Heart right ventricle (tissue), 16 donors: ENCODE measurements at regions not wholly inside any gene's neighbourhood (a gene's known extent, or its start where the extent isn't known, plus 50 kb on each side); places are given as distances from the start of the nearest gene placed in this dataset.

Experiments
- ATAC-seq, 8 donors: fragments of 200-7000 bp; cut with Tn5 transposase; one replicate each; pipeline ENCODE4 v1.9.1; 2020; ENCODE audit warnings: mild to moderate bottlenecking in 8 of 8, moderate library complexity in 8 of 8, moderate number of reproducible peaks in 1 of 8
- DNase-seq, 2 donors: peaks; one replicate each; pipeline ENCODE4 v3.0.0-alpha.2; 2020
- H3K27ac ChIP-seq, 10 donors: fragments of 200-600 bp; sonication (generic) in 2 of 10; one replicate each; pipeline versions ENCODE4 v1.5.0 to v1.8.0; 2020 to 2022; ENCODE audit warnings: mild to moderate bottlenecking in 3 of 10
- H3K27me3 ChIP-seq, 7 donors: fragments of 200-600 bp; one replicate each; pipeline ENCODE4 v1.8.0; 2021 to 2022; ENCODE audit warnings: mild to moderate bottlenecking in 2 of 7
- H3K36me3 ChIP-seq, 9 donors: fragments of 200-600 bp; sonication (generic) in 1 of 9; one replicate each; pipeline versions ENCODE4 v1.5.0 to v1.8.0; 2020 to 2022; ENCODE audit warnings: mild to moderate bottlenecking in 2 of 9
- H3K4me1 ChIP-seq, 9 donors: fragments of 200-600 bp; sonication (generic) in 1 of 9; one replicate each; pipeline versions ENCODE4 v1.5.0 to v1.8.0; 2020 to 2022; ENCODE audit warnings: mild to moderate bottlenecking in 4 of 9
- H3K4me3 ChIP-seq, 10 donors: fragments of 200-600 bp; sonication (generic) in 2 of 10; one replicate each; pipeline versions ENCODE4 v1.5.0 to v1.8.0; 2020 to 2022; ENCODE audit warnings: mild to moderate bottlenecking in 7 of 10, moderate library complexity in 2 of 10
- H3K9me3 ChIP-seq, 11 donors: fragments of 200-600 bp in 10 of 11; sonication (generic) in 2 of 11; one replicate each; pipeline versions ENCODE4 v1.5.0 to v1.8.0; 2013 to 2022; ENCODE audit warnings: mild to moderate bottlenecking in 2 of 11, control low read depth in 1 of 11, moderate library complexity in 1 of 11
- CTCF ChIP-seq, 9 donors: fragments of 200-600 bp; sonication (generic) in 2 of 9; IDR thresholded peaks; one replicate each; pipeline versions ENCODE4 v1.5.0 to v1.8.0; 2021 to 2022; ENCODE audit warnings: antibody characterized with exemption in 9 of 9, mild to moderate bottlenecking in 5 of 9, moderate library complexity in 1 of 9
- WGBS, 2 donors: extraction: QIAGEN DNeasy Blood & Tissue Kit; methylation state at CpG; one replicate each; pipeline ENCODE4 v1.1.7; 2013; ENCODE audit warnings: inconsistent platforms in 1 of 2; 5-methylcytosine and 5-hydroxymethylcytosine counted together
- intact Hi-C, 10 donors: fragments of 100-400 bp; cut with DNase I; formaldehyde crosslinking; loops; one replicate each; pipeline versions ENCODE4 v1.11.1 to v1.14.2; 2022
- donor health status: Arrhythmogenic right ventricular cardiomyopathy.
- donor health status: ischemic (EF 13 %, LVEDD 7.1; RV severe dilation, severe dysfunction).
- donor health status: healthy with polysubstance abuse.
- donor health status: DM: no; HTN: yes; CAD: no.
- donor health status: DM: no; HTN: no; CAD: no.
- donor health status: ischemic (EF 25% LVEDD 6.9; RV normal size, moderate dysfunction).
- donor health status: ischemic (EF 25% LVEDD 5.7; RV mildly dilated, moderate dysfunction).
- donor health status: healthy.
- donor health status: DM: yes; HTN: yes; CAD: no.
- donor health status: Ischemic cardiomyopathy.
- donor health status: ischemic (EF 35%, LVEDD 5.7; RV mildly dilated, moderate dysfunction).
- donor health status: nonischemic (EF 11% LVEDD 7.7; RV severe dilation, severe dysfunction).
- donor health status: DM: yes; HTN: yes; CAD: no.
- donor health status: PGD.
- donor health status: ischemic (EF 29% LVEDD 5.4; RV normal size, mild dysfunction).
- donor health status: nonischemic (EF 23%, LVEDD 6.1; RV moderate dilation, normal function).

DNA sequence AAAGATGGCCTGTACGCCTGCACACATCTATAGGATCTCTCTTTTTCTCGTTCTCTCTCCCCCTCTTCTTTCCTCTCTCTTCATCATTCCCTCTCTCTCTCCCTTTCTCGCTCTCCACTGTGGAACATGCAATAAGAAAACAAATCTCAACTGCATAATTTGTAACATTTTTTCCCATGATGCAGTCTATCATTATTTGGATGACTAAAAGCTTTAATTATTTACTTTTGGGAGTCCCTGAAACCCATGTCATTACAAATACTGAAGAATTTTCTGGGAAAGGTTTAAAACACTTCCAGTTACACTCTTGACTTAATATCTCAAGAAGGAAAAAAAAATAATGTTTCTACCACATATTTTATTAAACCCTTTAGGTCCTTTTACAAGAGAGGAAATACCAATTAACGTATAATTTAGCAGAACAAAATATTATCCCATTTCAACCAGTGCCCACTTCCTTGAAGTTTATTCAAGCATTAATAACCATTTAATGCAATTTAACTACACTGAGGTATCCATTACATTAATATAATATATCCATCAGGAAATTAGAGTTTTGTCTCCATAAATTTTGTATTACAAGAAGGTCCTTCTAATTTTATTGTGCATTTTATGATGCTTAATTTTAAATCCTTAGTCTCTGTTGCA, 1615.2 kb upstream of the ACVR2A start:
- no peaks in the 10 kb centered on the region for H3K9me3 ChIP-seq
- intact Hi-C loops: no loop called here
- no peaks in the 10 kb centered on the region for H3K27me3 ChIP-seq
- 82 to 86% methylated on average over 4 of the region's 4 CpGs for whole genome bisulfite sequencing, 2 donors
- H3K4me3 ChIP-seq: no peak overlapping the region
- DNase-seq: no peak
- no peak overlapping the region for H3K27ac ChIP-seq
- no peaks in the 10 kb centered on the region for H3K36me3 ChIP-seq
- no peaks in the 10 kb centered on the region for H3K4me1 ChIP-seq
- no peak for TF ChIP-seq CTCF (IDR thresholded peaks at IDR 0.05)
- no peak for ATAC-seq

- Histone ChIP-seq H3K4me3 (no peak overlapping the region), H3K27me3 (no peaks in the 10 kb centered on the region), H3K36me3 (no peaks in the 10 kb centered on the region), H3K27ac (no peak overlapping the region), H3K9me3 (no peaks in the 10 kb centered on the region), H3K4me1 (no peaks in the 10 kb centered on the region)
- no peak for TF ChIP-seq CTCF (IDR thresholded peaks at IDR 0.05)
- ATAC-seq (no peak), DNase-seq (no peak)
- 59 to 73% methylated on average over 4 of the region's 4 CpGs for WGBS, 2 donors
- intact Hi-C loops: no loop called here
Observed at GRCh38 chr2:146228466-146229058, 1616.3 kb upstream of the ACVR2A start.

DNA sequence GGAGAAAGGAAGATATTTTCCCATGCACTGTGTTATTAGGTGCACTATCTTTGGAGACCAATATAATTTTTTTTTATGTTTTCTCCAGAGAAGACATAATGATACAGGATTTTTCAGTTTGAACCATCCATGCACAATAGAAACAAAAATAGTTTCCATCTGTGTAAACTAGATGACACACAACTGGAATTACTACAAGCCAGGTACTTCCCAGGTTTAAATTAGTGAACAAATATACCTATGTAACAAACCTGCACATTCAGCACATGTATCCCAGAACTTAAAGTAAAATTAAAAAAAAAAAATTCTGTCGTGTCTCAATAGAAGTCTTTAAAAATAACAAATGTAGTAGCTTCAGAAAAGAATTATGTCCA, 1616.8 kb upstream of the ACVR2A start:
- 70 to 76% methylated on average over 1 of the region's 1 CpG for WGBS, 2 donors
- intact Hi-C loops: no loop called here
- DNase-seq (no peak), ATAC-seq (no peak)
- Histone ChIP-seq H3K9me3 (no peaks in the 10 kb centered on the region), H3K36me3 (no peaks in the 10 kb centered on the region), H3K4me1 (no peaks in the 10 kb centered on the region), H3K4me3 (no peak overlapping the region), H3K27me3 (no peaks in the 10 kb centered on the region), H3K27ac (no peak overlapping the region)
- no peak for TF ChIP-seq CTCF (IDR thresholded peaks at IDR 0.05)

GRCh38 chr2:146227152-146228019, 1617.4 kb upstream of the ACVR2A start:
- H3K27ac ChIP-seq: no peak overlapping the region
- no peak for TF ChIP-seq CTCF (IDR thresholded peaks at IDR 0.05)
- H3K36me3 ChIP-seq: no peaks in the 10 kb centered on the region
- no peak for DNase-seq
- H3K4me1 ChIP-seq: no peaks in the 10 kb centered on the region
- H3K4me3 ChIP-seq: no peak overlapping the region
- 81 to 91% methylated on average over 7 of the region's 7 CpGs for WGBS, 2 donors
- ATAC-seq: no peak
- intact Hi-C loops: no loop called here
- no peaks in the 10 kb centered on the region for H3K9me3 ChIP-seq
- no peaks in the 10 kb centered on the region for H3K27me3 ChIP-seq
